ENCODE measurements at regions not wholly inside any gene's neighbourhood (a gene's known extent, or its start where the extent isn't known, plus 50 kb on each side); places are given as distances from the start of the nearest gene placed in this dataset.

DNA sequence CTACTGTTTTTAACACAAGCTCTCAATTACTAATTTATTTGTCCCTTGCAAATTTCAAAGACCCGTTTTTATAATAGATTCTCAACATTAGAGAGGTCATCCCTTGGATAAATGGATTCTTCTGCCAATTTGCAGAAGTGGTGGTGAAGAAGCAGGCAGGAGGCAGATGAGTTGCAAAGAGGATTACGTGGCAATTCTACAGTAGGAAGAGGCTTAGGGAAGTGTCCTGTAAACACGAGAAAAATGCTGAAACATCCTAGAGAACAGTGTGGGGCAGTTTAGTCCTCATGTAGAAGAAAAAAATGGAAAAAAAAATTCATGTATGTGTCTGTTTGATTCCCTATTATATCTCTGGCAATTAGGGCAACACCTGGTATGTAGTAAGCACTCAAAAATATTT lies 87.6 kb downstream of the BMP2 start:
- TF ChIP-seq SP1 (IDR thresholded peaks at IDR 0.05): no peak
- TF ChIP-seq, protein P1, sequence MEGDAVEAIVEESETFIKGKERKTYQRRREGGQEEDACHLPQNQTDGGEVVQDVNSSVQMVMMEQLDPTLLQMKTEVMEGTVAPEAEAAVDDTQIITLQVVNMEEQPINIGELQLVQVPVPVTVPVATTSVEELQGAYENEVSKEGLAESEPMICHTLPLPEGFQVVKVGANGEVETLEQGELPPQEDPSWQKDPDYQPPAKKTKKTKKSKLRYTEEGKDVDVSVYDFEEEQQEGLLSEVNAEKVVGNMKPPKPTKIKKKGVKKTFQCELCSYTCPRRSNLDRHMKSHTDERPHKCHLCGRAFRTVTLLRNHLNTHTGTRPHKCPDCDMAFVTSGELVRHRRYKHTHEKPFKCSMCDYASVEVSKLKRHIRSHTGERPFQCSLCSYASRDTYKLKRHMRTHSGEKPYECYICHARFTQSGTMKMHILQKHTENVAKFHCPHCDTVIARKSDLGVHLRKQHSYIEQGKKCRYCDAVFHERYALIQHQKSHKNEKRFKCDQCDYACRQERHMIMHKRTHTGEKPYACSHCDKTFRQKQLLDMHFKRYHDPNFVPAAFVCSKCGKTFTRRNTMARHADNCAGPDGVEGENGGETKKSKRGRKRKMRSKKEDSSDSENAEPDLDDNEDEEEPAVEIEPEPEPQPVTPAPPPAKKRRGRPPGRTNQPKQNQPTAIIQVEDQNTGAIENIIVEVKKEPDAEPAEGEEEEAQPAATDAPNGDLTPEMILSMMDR (IDR thresholded peaks at IDR 0.05; ENCODE audit: low read depth, low read length, missing input control): no peak

All from liver (tissue), 3 donors.